Liver (tissue), 8 donors: ENCODE measurements at regions not wholly inside any gene's neighbourhood (a gene's known extent, or its start where the extent isn't known, plus 50 kb on each side); places are given as distances from the start of the nearest gene placed in this dataset.

Source experiments
- DNase-seq: peaks from one replicate; pipeline ENCODE4 v3.0.0-alpha.2; 2017; ENCODE audit warnings: low spot score
- H3K27ac ChIP-seq, 2 donors: one replicate each; pipeline ENCODE4 v1.7.0; 2013; ENCODE audit warnings: inconsistent platforms in 2 of 2, low read length in 2 of 2, control low read depth in 1 of 2, low read depth in 1 of 2, mild to moderate bottlenecking in 1 of 2
- H3K27me3 ChIP-seq, 4 donors: one replicate each; pipeline versions ENCODE4 v1.6.1 to v1.7.0; 2013; ENCODE audit warnings: low read length in 3 of 4, inconsistent platforms in 1 of 4, mild to moderate bottlenecking in 1 of 4, moderate library complexity in 1 of 4; ENCODE audit not compliant: control insufficient read depth in 4 of 4, insufficient read depth in 4 of 4
- H3K36me3 ChIP-seq, 4 donors: one replicate each; pipeline versions ENCODE4 v1.6.1 to v1.7.0; 2013; ENCODE audit warnings: low read length in 3 of 4, mild to moderate bottlenecking in 3 of 4, low read depth in 1 of 4, moderate library complexity in 1 of 4; ENCODE audit not compliant: control insufficient read depth in 4 of 4, insufficient read depth in 3 of 4
- H3K4me1 ChIP-seq, 4 donors: one replicate each; pipeline versions ENCODE4 v1.6.1 to v1.7.0; 2013; ENCODE audit warnings: low read length in 3 of 4, mild to moderate bottlenecking in 3 of 4, moderate library complexity in 1 of 4; ENCODE audit not compliant: control insufficient read depth in 4 of 4, insufficient read depth in 4 of 4
- H3K4me3 ChIP-seq, 3 donors: one replicate each; pipeline versions ENCODE4 v1.6.1 to v1.7.0; 2013; ENCODE audit warnings: low read length in 3 of 3, control low read depth in 1 of 3, low read depth in 1 of 3, mild to moderate bottlenecking in 1 of 3
- H3K9ac ChIP-seq, 2 donors: one replicate each; pipeline ENCODE4 v1.7.0; 2013; ENCODE audit warnings: low read length in 2 of 2, mild to moderate bottlenecking in 2 of 2, moderate library complexity in 2 of 2, control low read depth in 1 of 2, low read depth in 1 of 2
- H3K9me3 ChIP-seq, 4 donors: one replicate each; pipeline versions ENCODE4 v1.6.1 to v1.7.0; 2013; ENCODE audit warnings: low read length in 3 of 4; ENCODE audit not compliant: control insufficient read depth in 4 of 4
- ATF3 ChIP-seq: IDR thresholded peaks from 2 replicates; pipeline ENCODE4 v1.6.1; 2016; ENCODE audit warnings: antibody characterized with exemption
- CTCF ChIP-seq: fragments of 150-350 bp; IDR thresholded peaks from 2 replicates; pipeline ENCODE4 v1.5.1; 2017; ENCODE audit warnings: improper control_type of control experiment, low read depth, low read length; ENCODE audit not compliant: missing input control
- EGR1 ChIP-seq, 2 donors: IDR thresholded peaks; 2 replicates each; pipeline ENCODE4 v1.6.1; 2016 to 2018; ENCODE audit warnings: antibody characterized with exemption in 2 of 2, low read depth in 2 of 2
- FOXA1 ChIP-seq: IDR thresholded peaks from 2 replicates; pipeline ENCODE4 v1.6.1; 2016; ENCODE audit warnings: antibody characterized with exemption
- FOXA2 ChIP-seq: IDR thresholded peaks from 2 replicates; pipeline ENCODE4 v1.6.1; 2016; ENCODE audit warnings: antibody characterized with exemption
- GABPA ChIP-seq, 2 donors: IDR thresholded peaks in 1 of 2; conservative IDR thresholded peaks in 1 of 2; 2 replicates each; pipeline ENCODE4 v1.6.1; 2016; ENCODE audit warnings: antibody characterized with exemption in 2 of 2, mild to moderate bottlenecking in 1 of 2, moderate library complexity in 1 of 2
- HNF4A ChIP-seq, 2 donors: conservative IDR thresholded peaks; 2 replicates each; pipeline ENCODE4 v1.6.1; 2016; ENCODE audit warnings: antibody characterized with exemption in 2 of 2, mild to moderate bottlenecking in 2 of 2
- HNF4G ChIP-seq: IDR thresholded peaks from 2 replicates; pipeline ENCODE4 v1.6.1; 2016; ENCODE audit warnings: antibody characterized with exemption
- JUND ChIP-seq, 2 donors: IDR thresholded peaks; 2 replicates each; pipeline ENCODE4 v1.6.1; 2016; ENCODE audit warnings: antibody characterized with exemption in 2 of 2
- MAX ChIP-seq: IDR thresholded peaks from 2 replicates; pipeline ENCODE4 v1.6.1; 2016; ENCODE audit warnings: antibody characterized with exemption
- NR2F2 ChIP-seq: IDR thresholded peaks from 2 replicates; pipeline ENCODE4 v1.6.1; 2016; ENCODE audit warnings: antibody characterized with exemption
- RAD21 ChIP-seq, 2 donors: IDR thresholded peaks; 2 replicates each; pipeline ENCODE4 v1.6.1; 2016; ENCODE audit warnings: antibody characterized with exemption in 2 of 2, mild to moderate bottlenecking in 2 of 2
- REST ChIP-seq: IDR thresholded peaks from 2 replicates; pipeline ENCODE4 v1.6.1; 2016; ENCODE audit warnings: antibody characterized with exemption, mild to moderate bottlenecking
- RXRA ChIP-seq, 2 donors: IDR thresholded peaks; 2 replicates each; pipeline ENCODE4 v1.6.1; 2017 to 2018; ENCODE audit warnings: antibody characterized with exemption in 2 of 2, mild to moderate bottlenecking in 1 of 2
- SP1 ChIP-seq: IDR thresholded peaks from 2 replicates; pipeline ENCODE4 v1.6.1; 2018; ENCODE audit warnings: antibody characterized with exemption, mild to moderate bottlenecking
- TAF1 ChIP-seq: conservative IDR thresholded peaks from 2 replicates; pipeline ENCODE4 v1.6.1; 2016; ENCODE audit warnings: antibody characterized with exemption, mild to moderate bottlenecking
- YY1 ChIP-seq: IDR thresholded peaks from 2 replicates; pipeline ENCODE4 v1.6.1; 2016; ENCODE audit warnings: antibody characterized with exemption, mild to moderate bottlenecking
- ZBTB33 ChIP-seq: IDR thresholded peaks from 2 replicates; pipeline ENCODE4 v1.6.1; 2016; ENCODE audit warnings: antibody characterized with exemption
- WGBS: extraction: QIAGEN DNeasy Blood & Tissue Kit; methylation state at CpG from one replicate; pipeline ENCODE4 v1.1.7; 2013; 5-methylcytosine and 5-hydroxymethylcytosine counted together
- donor health status: healthy.
- donor health status: healthy.
- donor health status: healthy.
- donor health status: healthy.
- donor health status: healthy.

- H3K36me3 ChIP-seq: no peaks in the 10 kb centered on the region
- no peak overlapping the region for H3K27ac ChIP-seq
- peaks cover 0 to 3% (median 0%) of the 10 kb centered on the region in 4 donors for H3K27me3 ChIP-seq
- TF ChIP-seq MAX: no peak
- no peak for TF ChIP-seq EGR1 (IDR thresholded peaks at IDR 0.05; ENCODE audit: low read depth in 2 of 2)
- no peak for TF ChIP-seq HNF4G
- TF ChIP-seq CTCF: no peak
- no peak for TF ChIP-seq REST
- no peak for TF ChIP-seq SP1
- TF ChIP-seq HNF4A (conservative IDR thresholded peaks at IDR 0.05): no peak
- no peak for TF ChIP-seq TAF1
- no peak for TF ChIP-seq FOXA1
- TF ChIP-seq ZBTB33: no peak
- TF ChIP-seq JUND (IDR thresholded peaks at IDR 0.05): no peak
- TF ChIP-seq YY1: no peak
- no peak for TF ChIP-seq GABPA (IDR thresholded peaks at IDR 0.05 in 1 of 2, conservative IDR thresholded peaks at IDR 0.05 in 1 of 2)
- TF ChIP-seq ATF3: no peak
- TF ChIP-seq FOXA2: no peak
- TF ChIP-seq NR2F2: no peak
- no peak for TF ChIP-seq RAD21 (IDR thresholded peaks at IDR 0.05)
- TF ChIP-seq RXRA (IDR thresholded peaks at IDR 0.05): no peak
- H3K4me3 ChIP-seq: no peak overlapping the region
- H3K9me3 ChIP-seq: peaks cover 0 to 2% (median 0%) of the 10 kb centered on the region in 4 donors
- no peak overlapping the region for H3K9ac ChIP-seq
- 57% methylated on average over 2 of the region's 2 CpGs for WGBS
- DNase-seq: no peak
- no peaks in the 10 kb centered on the region for H3K4me1 ChIP-seq
Observed at GRCh38 chr5:30195036-30195435, 998.5 kb upstream of the CDH6 start.
